GM21381 (cell line): ENCODE measurements at regions not wholly inside any gene's neighbourhood (a gene's known extent, or its start where the extent isn't known, plus 50 kb on each side); places are given as distances from the start of the nearest gene placed in this dataset.
"Not testable (repeated sequence)": the region's sequence is repeated elsewhere in the genome, so short reads cannot be mapped to it uniquely, and the experiment has no call there.

Source experiments
- ATAC-seq: cut with Tn5 transposase; IDR thresholded peaks from one replicate; pipeline ENCODE4 v1.9.1; 2021; ENCODE audit warnings: mild to moderate bottlenecking, moderate library complexity; ENCODE audit not compliant: unreplicated experiment

DNA sequence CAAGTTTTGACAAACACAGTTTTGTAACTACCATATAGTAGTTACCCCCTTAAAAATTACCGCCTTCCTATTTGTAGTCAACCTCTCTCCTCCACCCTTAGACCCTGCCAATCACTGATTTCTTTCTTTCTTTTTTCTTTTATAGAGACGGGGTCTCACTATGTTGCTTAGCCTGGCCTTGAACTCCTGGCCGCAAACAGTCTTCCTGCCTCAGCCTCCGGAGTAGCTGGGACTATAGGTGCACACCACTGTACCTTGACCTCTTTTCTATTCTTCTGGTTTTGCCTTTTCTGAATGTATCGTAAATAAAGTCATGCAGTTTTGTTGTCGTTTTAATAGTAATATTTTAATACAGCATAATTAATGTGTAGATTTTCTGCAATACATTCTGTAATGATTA is 460.3 kb downstream of the EPM2A start:
- no peak for ATAC-seq

DNA sequence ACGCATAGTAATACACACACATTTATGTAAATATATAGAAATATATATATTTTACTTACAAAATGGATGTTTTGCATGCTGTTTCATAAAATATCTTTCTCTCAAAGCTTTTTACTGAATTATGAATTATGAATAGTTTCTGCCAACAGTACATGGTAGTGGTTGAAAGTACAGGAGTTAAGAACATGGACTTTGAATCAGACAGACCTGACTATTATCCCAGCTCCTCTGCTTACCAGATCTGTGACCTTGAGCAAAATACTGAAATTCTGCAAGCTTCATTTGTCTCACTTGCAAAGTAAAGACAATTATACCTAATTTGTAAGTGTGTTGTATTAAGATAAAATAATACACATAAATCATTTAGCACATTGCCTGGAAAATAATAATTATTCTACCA is 459.5 kb downstream of the EPM2A start:
- ATAC-seq, result no peak

DNA sequence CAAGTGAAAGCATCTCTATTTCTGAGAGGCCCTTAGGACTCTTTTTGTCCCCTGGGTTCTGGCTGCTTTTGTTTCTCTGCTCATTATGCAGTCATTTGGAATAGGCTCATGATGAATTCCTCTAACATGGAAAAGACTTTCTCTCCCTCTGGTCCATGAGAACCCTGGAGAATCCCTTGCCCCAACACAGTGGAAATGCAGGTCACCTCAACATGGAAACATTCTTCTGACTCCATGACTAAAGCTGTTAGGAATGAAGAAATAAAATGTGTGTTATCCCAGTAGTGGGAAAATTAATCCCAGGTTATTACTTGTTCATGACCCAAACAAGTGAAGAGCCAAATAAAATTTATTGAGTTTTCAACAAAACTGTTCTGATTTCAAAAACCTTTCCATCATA is 458.6 kb downstream of the EPM2A start:
- ATAC-seq, result no peak

GRCh38 chr6:145277358-145278086 is 457.8 kb downstream of the EPM2A start:
- no peak for ATAC-seq

- no peak for ATAC-seq
Observed at GRCh38 chr6:145278163-145278807, 457.0 kb downstream of the EPM2A start.

- ATAC-seq, result no peak
Observed at GRCh38 chr6:145279551-145279950, 455.8 kb downstream of the EPM2A start.

DNA sequence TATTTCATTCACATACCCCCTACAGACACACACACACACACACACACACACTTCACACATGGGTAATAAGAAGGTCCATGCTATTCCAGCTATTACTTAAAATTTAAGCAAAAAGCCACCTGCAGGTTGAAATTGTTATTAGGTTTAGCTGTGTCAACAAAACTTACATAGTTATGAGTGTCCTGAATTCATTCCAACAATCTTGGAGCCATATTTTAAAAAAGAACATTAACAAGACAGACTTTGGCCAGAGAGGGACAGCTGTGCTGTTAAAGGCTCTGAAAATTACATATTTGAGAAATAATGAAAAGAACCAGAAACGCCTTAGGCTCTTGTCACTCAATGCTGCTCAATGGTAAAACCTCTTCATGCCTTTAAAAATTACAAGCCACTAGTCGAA is 455.3 kb downstream of the EPM2A start:
- ATAC-seq, result no peak

GRCh38 chr6:145283209-145283608 is 452.1 kb downstream of the EPM2A start:
- not testable (repeated sequence) for ATAC-seq

DNA sequence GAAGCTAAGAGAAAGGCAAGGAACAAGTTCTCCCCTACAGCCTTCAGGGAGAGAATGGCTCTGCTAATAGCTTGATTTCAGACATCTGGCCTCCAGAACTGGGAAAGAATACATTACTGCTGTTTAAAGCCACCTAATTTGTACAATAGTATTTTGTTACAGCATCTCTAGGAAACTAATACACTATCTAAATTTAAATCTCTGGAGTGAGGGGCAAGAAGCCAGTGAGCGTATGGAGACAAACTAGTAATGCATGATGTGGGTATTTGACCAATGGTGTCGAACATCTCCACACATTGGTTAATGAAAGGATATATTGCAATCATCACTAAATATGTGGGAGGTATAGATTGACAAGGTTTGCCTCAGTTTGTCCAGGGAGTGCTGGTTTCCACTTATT is 451.5 kb downstream of the EPM2A start:
- no peak for ATAC-seq

DNA sequence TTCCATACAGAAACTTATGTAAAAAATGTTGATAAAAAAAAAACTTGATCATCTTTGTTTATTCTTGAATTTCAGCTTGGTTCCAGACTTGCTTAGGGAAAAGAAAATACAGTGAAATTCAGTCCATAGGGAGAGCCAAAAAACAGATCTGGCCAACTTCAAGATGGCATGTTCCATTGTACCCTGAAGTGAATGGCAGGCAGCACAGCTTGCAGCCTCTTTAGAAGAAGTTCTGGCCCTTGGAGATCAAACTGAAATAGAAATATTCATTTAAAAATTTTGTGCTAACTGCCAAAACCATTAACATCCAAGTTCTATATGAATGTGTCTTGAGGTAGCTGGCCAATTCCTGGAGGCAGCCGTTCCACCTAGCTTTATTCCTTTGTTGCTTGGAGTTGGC is 448.4 kb downstream of the EPM2A start:
- ATAC-seq, result no peak

DNA sequence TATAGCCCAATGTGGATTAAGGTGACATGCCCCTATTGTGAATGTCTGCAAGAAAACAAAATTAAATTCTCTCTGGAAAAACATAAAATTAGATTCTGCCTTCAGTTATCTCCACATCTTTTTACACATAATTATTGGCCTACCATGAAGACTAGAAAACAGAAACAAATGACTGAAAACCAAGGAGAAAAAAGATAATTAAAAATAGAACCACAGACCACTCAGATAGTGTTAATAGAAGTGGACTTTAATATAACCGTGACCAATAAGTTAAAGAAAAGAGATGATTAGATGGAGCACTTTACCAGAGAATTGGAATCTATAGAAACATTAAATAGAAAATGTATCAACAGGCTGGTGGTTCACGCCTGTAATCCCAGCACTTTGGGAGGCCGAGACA is 445.7 kb downstream of the EPM2A start:
- ATAC-seq, result no peak

DNA sequence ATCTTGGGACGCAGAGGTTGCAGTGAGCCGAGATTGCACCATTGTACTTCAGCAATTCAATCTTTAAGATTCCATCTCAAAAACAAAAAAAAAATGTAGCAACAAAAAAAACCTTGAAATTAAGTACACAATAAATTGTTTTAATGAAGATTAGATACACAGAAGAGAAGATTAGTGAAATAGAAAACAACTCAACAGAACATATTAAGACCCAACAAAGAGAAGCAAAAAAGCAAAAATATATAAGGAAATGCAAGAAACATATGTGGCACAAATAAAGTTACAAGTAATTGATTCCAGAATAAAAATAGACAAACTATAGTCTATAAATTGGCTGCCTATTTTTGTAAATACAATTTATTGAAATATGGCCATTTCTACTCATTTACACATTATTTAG is 445.2 kb downstream of the EPM2A start:
- ATAC-seq, result no peak

- ATAC-seq, result no peak
Observed at GRCh38 chr6:145292066-145292465, 443.3 kb downstream of the EPM2A start.

- no peak for ATAC-seq
Observed at GRCh38 chr6:145294942-145295341, 440.4 kb downstream of the EPM2A start.

GRCh38 chr6:145295746-145296145 is 439.6 kb downstream of the EPM2A start:
- no peak for ATAC-seq

- ATAC-seq, result no peak
Observed at GRCh38 chr6:145305670-145306069, 429.6 kb downstream of the EPM2A start.

GRCh38 chr6:145306489-145306888 is 428.8 kb downstream of the EPM2A start:
- ATAC-seq, result no peak

DNA sequence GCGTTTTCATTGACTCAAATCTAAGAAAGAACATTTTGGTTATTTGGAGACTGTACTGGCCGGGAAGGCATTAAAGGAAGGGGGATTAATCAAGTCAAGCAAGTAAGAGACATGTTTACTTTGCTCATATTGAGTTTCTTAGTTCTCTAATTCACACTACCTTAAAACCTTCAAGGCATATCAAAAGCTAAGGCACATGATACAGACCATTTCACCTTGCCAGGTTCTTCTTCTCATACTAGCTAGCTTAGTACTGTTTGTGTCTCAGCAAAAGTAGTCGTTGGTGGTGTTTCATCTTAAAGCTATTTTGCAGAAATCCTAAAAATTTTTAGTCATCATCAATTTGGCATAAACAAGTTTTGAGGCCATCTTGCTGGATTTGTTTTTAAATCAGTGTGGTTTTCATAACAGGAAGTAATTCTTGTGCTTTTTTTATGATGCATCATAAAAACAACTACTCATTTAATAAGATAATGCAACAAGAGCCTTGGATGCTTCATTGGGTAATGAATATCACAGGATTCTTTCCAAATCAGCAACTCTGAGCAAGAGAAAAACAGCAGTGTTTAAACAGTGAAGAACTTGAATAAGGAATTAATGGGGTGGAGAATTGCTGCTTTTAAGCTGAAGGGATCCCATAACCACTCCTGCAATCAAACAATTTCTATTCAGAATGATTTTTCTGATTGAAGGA is 425.3 kb downstream of the EPM2A start:
- no peak for ATAC-seq

GRCh38 chr6:145312481-145312880 is 422.8 kb downstream of the EPM2A start:
- no peak for ATAC-seq

DNA sequence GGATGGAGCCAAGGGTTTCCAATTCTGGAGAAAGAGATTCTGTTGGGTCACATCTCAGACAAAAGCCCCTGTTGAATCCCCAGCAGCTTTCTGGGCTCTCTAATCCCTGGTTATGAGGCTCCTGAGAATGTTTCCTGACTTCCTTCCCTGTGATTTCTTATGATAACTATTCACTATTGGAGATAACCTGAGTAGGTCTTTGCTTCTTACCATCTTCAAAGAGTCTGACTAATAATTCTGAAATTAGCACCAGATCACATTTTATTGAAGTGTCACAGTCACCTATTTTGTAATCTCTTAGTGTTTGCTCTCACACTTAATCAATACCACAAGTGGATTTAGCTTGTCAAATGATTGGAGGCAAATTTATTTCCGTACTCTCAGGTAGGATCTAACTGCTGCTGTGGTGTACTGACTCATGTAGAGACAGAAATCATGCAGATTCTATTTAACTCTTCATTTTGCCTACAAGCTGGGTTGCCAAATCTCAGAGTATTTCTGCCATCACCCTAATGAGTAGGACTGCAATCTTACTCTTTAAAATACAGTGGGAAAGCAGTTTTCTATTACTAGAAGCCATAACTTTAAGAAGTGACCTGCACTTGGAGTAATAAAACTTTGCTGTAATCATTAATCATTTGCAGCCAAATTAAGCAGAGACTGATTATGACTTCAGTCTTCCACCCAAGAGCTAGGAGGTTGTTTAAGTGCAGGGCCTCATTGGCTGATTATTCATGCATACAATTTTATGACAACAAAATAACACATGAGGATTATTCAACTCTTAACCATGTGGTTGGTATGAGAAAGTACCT is 422.1 kb downstream of the EPM2A start:
- no peak for ATAC-seq

DNA sequence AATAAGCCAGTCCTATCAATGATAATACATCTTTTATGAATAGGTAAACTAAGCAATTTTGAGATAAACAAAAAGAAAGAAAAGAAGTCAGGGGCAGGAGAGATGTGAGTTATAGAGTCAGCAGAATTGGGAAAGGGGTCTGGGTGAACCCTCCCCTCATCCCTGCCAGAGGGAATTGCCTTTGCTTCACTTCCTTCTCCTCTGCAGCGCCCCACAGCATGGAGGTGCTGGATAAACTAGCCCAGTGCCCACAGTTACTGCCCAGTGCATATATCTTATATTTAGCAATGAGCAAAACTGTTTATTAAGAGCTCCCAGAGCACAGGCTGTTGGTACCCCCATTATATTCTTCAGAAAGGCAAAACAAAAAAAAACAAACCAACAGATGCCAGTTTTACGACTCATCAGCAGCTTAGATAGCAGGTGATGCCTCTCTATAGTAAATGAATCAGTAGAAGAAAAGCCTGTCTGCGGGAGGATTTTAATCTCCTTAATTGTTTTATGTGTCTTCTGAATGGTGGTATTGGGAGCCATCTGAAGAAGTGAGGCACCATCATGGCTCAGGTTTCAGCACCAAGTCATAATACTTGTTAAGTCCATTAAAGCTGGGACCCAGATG is 419.2 kb downstream of the EPM2A start:
- ATAC-seq, result no peak
